Vagina (tissue), 2 donors: ENCODE measurements at regions not wholly inside any gene's neighbourhood (a gene's known extent, or its start where the extent isn't known, plus 50 kb on each side); places are given as distances from the start of the nearest gene placed in this dataset.

ENCODE experiments used
- DNase-seq, 2 donors: peaks; one replicate each; pipeline ENCODE4 v3.0.0-alpha.2; 2017; ENCODE audit errors: extremely low spot score in 2 of 2
- H3K27ac ChIP-seq: fragments of 200-600 bp; sonication (generic); one replicate; pipeline ENCODE4 v1.5.1; 2019
- H3K27me3 ChIP-seq: fragments of 200-600 bp; sonication (generic); one replicate; pipeline ENCODE4 v1.5.1; 2019
- H3K36me3 ChIP-seq, 2 donors: fragments of 200-600 bp; sonication (generic); one replicate each; pipeline ENCODE4 v1.5.1; 2017 to 2019
- H3K4me1 ChIP-seq: fragments of 200-600 bp; sonication (generic); one replicate; pipeline ENCODE4 v1.5.1; 2019
- H3K4me3 ChIP-seq, 2 donors: fragments of 200-600 bp; sonication (generic); 1 replicate in 1 of 2; 2 replicates in 1 of 2; pipeline ENCODE4 v1.5.1; 2016 to 2019
- H3K9me3 ChIP-seq: fragments of 200-600 bp; sonication (generic); one replicate; pipeline ENCODE4 v1.5.1; 2019
- CTCF ChIP-seq, 3 experiments: fragments of 450-650 bp in 2 of 3; fragments of 200-600 bp in 1 of 3; sonication (generic) in 1 of 3; IDR thresholded peaks; one replicate each; pipeline ENCODE4 v1.5.1; 2017 to 2019; ENCODE audit warnings: antibody characterized with exemption in 3 of 3, mild to moderate bottlenecking in 2 of 3, moderate library complexity in 2 of 3
- POLR2A ChIP-seq, 2 donors: fragments of 450-650 bp; IDR thresholded peaks; one replicate each; pipeline ENCODE4 v1.6.1; 2017; ENCODE audit warnings: antibody characterized with exemption in 2 of 2, mild to moderate bottlenecking in 2 of 2, moderate library complexity in 2 of 2
- POLR2AphosphoS5 ChIP-seq, 2 donors: sonication (generic); formaldehyde crosslinking; IDR thresholded peaks; one replicate each; pipeline ENCODE4 v1.9.0; 2017; ENCODE audit warnings: antibody characterized with exemption in 2 of 2, mild to moderate bottlenecking in 2 of 2, low read depth in 1 of 2; ENCODE audit not compliant: insufficient read depth in 1 of 2
- intact Hi-C: fragments of 100-400 bp; cut with DNase I; formaldehyde crosslinking; loops from one replicate; pipeline ENCODE4 v1.15.1; 2023

GRCh38 chr1:113248494-113248893, 141.8 kb upstream of the MAGI3 start:
- TF ChIP-seq CTCF (IDR thresholded peaks at IDR 0.05): no peak
- TF ChIP-seq POLR2A (IDR thresholded peaks at IDR 0.05): no peak
- TF ChIP-seq POLR2AphosphoS5 (IDR thresholded peaks at IDR 0.05; ENCODE audit: insufficient read depth in 1 of 2, low read depth in 1 of 2): no peak
- Histone ChIP-seq H3K4me1 (no peaks in the 10 kb centered on the region), H3K9me3 (no peaks in the 10 kb centered on the region), H3K27ac (no peak overlapping the region), H3K27me3 (no peaks in the 10 kb centered on the region), H3K36me3 (no peaks in the 10 kb centered on the region), H3K4me3 (no peak overlapping the region)
- no peak for DNase-seq
- intact Hi-C loops: no loop called here

GRCh38 chr1:113250161-113250560, 140.2 kb upstream of the MAGI3 start:
- no peak for DNase-seq
- intact Hi-C loops: no loop called here
- H3K4me3 ChIP-seq: no peak overlapping the region
- H3K36me3 ChIP-seq: no peaks in the 10 kb centered on the region
- no peaks in the 10 kb centered on the region for H3K9me3 ChIP-seq
- H3K27ac ChIP-seq: no peak overlapping the region
- H3K4me1 ChIP-seq: peaks cover 10% of the 10 kb centered on the region
- H3K27me3 ChIP-seq: no peaks in the 10 kb centered on the region
- no peak for TF ChIP-seq POLR2A (IDR thresholded peaks at IDR 0.05)
- no peak for TF ChIP-seq CTCF (IDR thresholded peaks at IDR 0.05)
- TF ChIP-seq POLR2AphosphoS5 (IDR thresholded peaks at IDR 0.05; ENCODE audit: insufficient read depth in 1 of 2, low read depth in 1 of 2): no peak

- no peak for DNase-seq
- peaks cover 18% of the 10 kb centered on the region for H3K4me1 ChIP-seq
- intact Hi-C loops: no loop called here
- no peak overlapping the region for H3K27ac ChIP-seq
- no peaks in the 10 kb centered on the region for H3K36me3 ChIP-seq
- H3K4me3 ChIP-seq: no peak overlapping the region
- no peaks in the 10 kb centered on the region for H3K9me3 ChIP-seq
- H3K27me3 ChIP-seq: no peaks in the 10 kb centered on the region
- no peak for TF ChIP-seq CTCF (IDR thresholded peaks at IDR 0.05)
- no peak for TF ChIP-seq POLR2A (IDR thresholded peaks at IDR 0.05)
- TF ChIP-seq POLR2AphosphoS5 (IDR thresholded peaks at IDR 0.05; ENCODE audit: insufficient read depth in 1 of 2, low read depth in 1 of 2): no peak
Observed at GRCh38 chr1:113252166-113252565, 138.1 kb upstream of the MAGI3 start.

GRCh38 chr1:113253187-113253586, 137.1 kb upstream of the MAGI3 start:
- TF ChIP-seq POLR2A (IDR thresholded peaks at IDR 0.05) (no peak), POLR2AphosphoS5 (IDR thresholded peaks at IDR 0.05; ENCODE audit: insufficient read depth in 1 of 2, low read depth in 1 of 2) (no peak)
- intact Hi-C loops: no loop called here
- H3K27ac ChIP-seq: no peak overlapping the region

GRCh38 chr1:113253590-113253989, 136.7 kb upstream of the MAGI3 start:
- H3K4me1 ChIP-seq: peaks cover 18% of the 10 kb centered on the region
- no peaks in the 10 kb centered on the region for H3K27me3 ChIP-seq
- intact Hi-C loops: no loop called here
- DNase-seq: no peak
- TF ChIP-seq CTCF (IDR thresholded peaks at IDR 0.05) (no peak), POLR2A (IDR thresholded peaks at IDR 0.05) (no peak), POLR2AphosphoS5 (IDR thresholded peaks at IDR 0.05; ENCODE audit: insufficient read depth in 1 of 2, low read depth in 1 of 2) (no peak)
- H3K36me3 ChIP-seq: no peaks in the 10 kb centered on the region
- no peak overlapping the region for H3K4me3 ChIP-seq
- H3K9me3 ChIP-seq: no peaks in the 10 kb centered on the region
- H3K27ac ChIP-seq: no peak overlapping the region

More at GRCh38 chr1:113253187-113253586, 137.1 kb upstream of the MAGI3 start:
- Histone ChIP-seq H3K36me3 (no peaks in the 10 kb centered on the region), H3K9me3 (no peaks in the 10 kb centered on the region), H3K4me1 (peaks cover 18% of the 10 kb centered on the region), H3K27me3 (no peaks in the 10 kb centered on the region), H3K4me3 (no peak overlapping the region)
- no peak for DNase-seq
